ENCODE measurements at regions not wholly inside any gene's neighbourhood (a gene's known extent, or its start where the extent isn't known, plus 50 kb on each side); places are given as distances from the start of the nearest gene placed in this dataset.

- Histone ChIP-seq H3K18ac (ENCODE audit: low read length) (no peak overlapping the region), H3K9ac (ENCODE audit: low read length) (no peak overlapping the region), H3K4ac (ENCODE audit: low read depth, low read length) (no peak overlapping the region), H3K27me3 (ENCODE audit: insufficient read depth, low read length) (no peaks in the 10 kb centered on the region), H3K79me1 (ENCODE audit: low read length) (no peaks in the 10 kb centered on the region), H4K12ac (ENCODE audit: low read depth, low read length) (no peak overlapping the region), H2AFZ (ENCODE audit: insufficient read depth, low read length, poor library complexity) (no peak overlapping the region), H3K79me2 (ENCODE audit: control insufficient read depth, insufficient read depth, low read length, poor library complexity) (no peaks in the 10 kb centered on the region), H2BK120ac (ENCODE audit: insufficient read depth, low read length, poor library complexity) (no peak overlapping the region), H3K27ac (ENCODE audit: low read depth, low read length) (no peak overlapping the region), H3K14ac (ENCODE audit: low read length) (no peak overlapping the region), H3K4me2 (ENCODE audit: low read length) (no peak overlapping the region), H3K4me1 (ENCODE audit: control insufficient read depth in 1 of 2, insufficient read depth in 2 of 2, low read length in 2 of 2) (peaks cover 0 to under 1% of the 10 kb centered on the region in 2 experiments), H4K8ac (ENCODE audit: low read depth, low read length) (no peak overlapping the region), H3K9me3 (ENCODE audit: insufficient read depth, low read depth, low read length) (no peaks in the 10 kb centered on the region), H3K36me3 (ENCODE audit: control insufficient read depth in 1 of 2, insufficient read depth in 2 of 2, low read length in 2 of 2) (no peaks in the 10 kb centered on the region), H4K91ac (ENCODE audit: low read depth, low read length) (no peak overlapping the region), H2AK5ac (ENCODE audit: low read length) (no peak overlapping the region), H3K23ac (ENCODE audit: low read length) (no peak overlapping the region), H2BK12ac (ENCODE audit: low read length) (no peak overlapping the region), H2BK5ac (ENCODE audit: low read depth, low read length, poor library complexity) (no peak overlapping the region), H3K4me3 (ENCODE audit: low read depth, low read length) (no peak overlapping the region)
- DNase-seq = no peak
These were observed 278.2 kb upstream of the LRRTM4 start for GRCh38 chr2:77800410-77800809.

- no CpG with 5 or more reads among the region's 7 CpGs for WGBS (ENCODE audit: extremely low coverage, insufficient coverage, insufficient read length)
- Histone ChIP-seq H3K79me2 (ENCODE audit: control insufficient read depth, insufficient read depth, low read length, poor library complexity) (no peaks in the 10 kb centered on the region), H3K18ac (ENCODE audit: low read length) (no peak overlapping the region), H3K4me2 (ENCODE audit: low read length) (no peak overlapping the region), H3K14ac (ENCODE audit: low read length) (peak overlapping the region; percentile 64), H3K4ac (ENCODE audit: low read depth, low read length) (no peak overlapping the region), H3K36me3 (ENCODE audit: control insufficient read depth in 1 of 2, insufficient read depth in 2 of 2, low read length in 2 of 2) (no peaks in the 10 kb centered on the region), H3K4me1 (ENCODE audit: control insufficient read depth in 1 of 2, insufficient read depth in 2 of 2, low read length in 2 of 2) (peaks cover 0 to 5% of the 10 kb centered on the region in 2 experiments), H2BK12ac (ENCODE audit: low read length) (peak overlapping the region; percentile 66), H2AK5ac (ENCODE audit: low read length) (no peak overlapping the region), H4K91ac (ENCODE audit: low read depth, low read length) (peak overlapping the region; percentile 81), H3K9ac (ENCODE audit: low read length) (no peak overlapping the region), H2BK120ac (ENCODE audit: insufficient read depth, low read length, poor library complexity) (peak overlapping the region; percentile 90), H3K27me3 (ENCODE audit: insufficient read depth, low read length) (no peaks in the 10 kb centered on the region), H3K23ac (ENCODE audit: low read length) (no peak overlapping the region), H3K9me3 (ENCODE audit: insufficient read depth, low read depth, low read length) (no peaks in the 10 kb centered on the region), H2BK5ac (ENCODE audit: low read depth, low read length, poor library complexity) (peak overlapping the region; percentile 84), H4K8ac (ENCODE audit: low read depth, low read length) (peak overlapping the region; percentile 61), H2AFZ (ENCODE audit: insufficient read depth, low read length, poor library complexity) (no peak overlapping the region), H4K12ac (ENCODE audit: low read depth, low read length) (peak overlapping the region; percentile 22), H3K27ac (ENCODE audit: low read depth, low read length) (peak overlapping the region; percentile 92), H3K4me3 (ENCODE audit: low read depth, low read length) (no peak overlapping the region), H3K79me1 (ENCODE audit: low read length) (peaks cover 12% of the 10 kb centered on the region)
- DNase-seq = no peak
These were observed 285.5 kb upstream of the LRRTM4 start for GRCh38 chr2:77807531-77808215.

GRCh38 chr2:77808599-77808998 lies 286.4 kb upstream of the LRRTM4 start:
- peaks cover 12% of the 10 kb centered on the region for H3K79me1 ChIP-seq (ENCODE audit: low read length)
- no peak overlapping the region for H2BK5ac ChIP-seq (ENCODE audit: low read depth, low read length, poor library complexity)
- H3K9me3 ChIP-seq (ENCODE audit: insufficient read depth, low read depth, low read length) = no peaks in the 10 kb centered on the region
- H3K79me2 ChIP-seq (ENCODE audit: control insufficient read depth, insufficient read depth, low read length, poor library complexity) = no peaks in the 10 kb centered on the region
- no peak overlapping the region for H3K4me3 ChIP-seq (ENCODE audit: low read depth, low read length)
- WGBS (ENCODE audit: extremely low coverage, insufficient coverage, insufficient read length) = no CpG with 5 or more reads among the region's 6 CpGs
- peak overlapping the region; percentile 24 for H2BK120ac ChIP-seq (ENCODE audit: insufficient read depth, low read length, poor library complexity)
- H3K4me1 ChIP-seq (ENCODE audit: control insufficient read depth in 1 of 2, insufficient read depth in 2 of 2, low read length in 2 of 2) = peaks cover 0 to 5% of the 10 kb centered on the region in 2 experiments
- no peak overlapping the region for H4K12ac ChIP-seq (ENCODE audit: low read depth, low read length)
- H3K14ac ChIP-seq (ENCODE audit: low read length) = no peak overlapping the region
- H3K27me3 ChIP-seq (ENCODE audit: insufficient read depth, low read length) = no peaks in the 10 kb centered on the region
- H3K4ac ChIP-seq (ENCODE audit: low read depth, low read length) = no peak overlapping the region
- peak overlapping the region; percentile 13 for H4K91ac ChIP-seq (ENCODE audit: low read depth, low read length)
- H2AK5ac ChIP-seq (ENCODE audit: low read length) = no peak overlapping the region
- H3K9ac ChIP-seq (ENCODE audit: low read length) = no peak overlapping the region
- no peak overlapping the region for H3K18ac ChIP-seq (ENCODE audit: low read length)
- H2AFZ ChIP-seq (ENCODE audit: insufficient read depth, low read length, poor library complexity) = no peak overlapping the region
- no peak overlapping the region for H3K4me2 ChIP-seq (ENCODE audit: low read length)
- H3K27ac ChIP-seq (ENCODE audit: low read depth, low read length) = peak overlapping the region; percentile 16
- H4K8ac ChIP-seq (ENCODE audit: low read depth, low read length) = no peak overlapping the region
- no peaks in the 10 kb centered on the region for H3K36me3 ChIP-seq (ENCODE audit: control insufficient read depth in 1 of 2, insufficient read depth in 2 of 2, low read length in 2 of 2)
- no peak for DNase-seq
- peak overlapping the region; percentile 36 for H2BK12ac ChIP-seq (ENCODE audit: low read length)
- no peak overlapping the region for H3K23ac ChIP-seq (ENCODE audit: low read length)

- DNase-seq = peak in 1 of 2 donors; percentile 40
These were observed 291.4 kb upstream of the LRRTM4 start for GRCh38 chr2:77813599-77813998.

More at GRCh38 chr2:77813599-77813998, 291.4 kb upstream of the LRRTM4 start:
- no peak overlapping the region for H4K91ac ChIP-seq (ENCODE audit: low read depth, low read length)
- H2BK12ac ChIP-seq (ENCODE audit: low read length) = no peak overlapping the region
- H3K4ac ChIP-seq (ENCODE audit: low read depth, low read length) = no peak overlapping the region
- H3K79me1 ChIP-seq (ENCODE audit: low read length) = peaks cover under 1% of the 10 kb centered on the region
- H3K79me2 ChIP-seq (ENCODE audit: control insufficient read depth, insufficient read depth, low read length, poor library complexity) = no peaks in the 10 kb centered on the region
- H4K12ac ChIP-seq (ENCODE audit: low read depth, low read length) = no peak overlapping the region
- no peak overlapping the region for H3K18ac ChIP-seq (ENCODE audit: low read length)
- no peak overlapping the region for H2BK5ac ChIP-seq (ENCODE audit: low read depth, low read length, poor library complexity)
- no peaks in the 10 kb centered on the region for H3K9me3 ChIP-seq (ENCODE audit: insufficient read depth, low read depth, low read length)
- H2AK5ac ChIP-seq (ENCODE audit: low read length) = no peak overlapping the region
- no peak overlapping the region for H3K4me2 ChIP-seq (ENCODE audit: low read length)
- no peak overlapping the region for H3K9ac ChIP-seq (ENCODE audit: low read length)
- no peak overlapping the region for H3K23ac ChIP-seq (ENCODE audit: low read length)
- H3K14ac ChIP-seq (ENCODE audit: low read length) = no peak overlapping the region
- H2BK120ac ChIP-seq (ENCODE audit: insufficient read depth, low read length, poor library complexity) = no peak overlapping the region
- no peaks in the 10 kb centered on the region for H3K36me3 ChIP-seq (ENCODE audit: control insufficient read depth in 1 of 2, insufficient read depth in 2 of 2, low read length in 2 of 2)
- H2AFZ ChIP-seq (ENCODE audit: insufficient read depth, low read length, poor library complexity) = no peak overlapping the region
- H3K4me3 ChIP-seq (ENCODE audit: low read depth, low read length) = no peak overlapping the region
- H4K8ac ChIP-seq (ENCODE audit: low read depth, low read length) = no peak overlapping the region
- H3K4me1 ChIP-seq (ENCODE audit: control insufficient read depth in 1 of 2, insufficient read depth in 2 of 2, low read length in 2 of 2) = no peaks in the 10 kb centered on the region
- H3K27me3 ChIP-seq (ENCODE audit: insufficient read depth, low read length) = no peaks in the 10 kb centered on the region
- no peak overlapping the region for H3K27ac ChIP-seq (ENCODE audit: low read depth, low read length)

Data from trophoblast cell (in vitro differentiated cells and primary cell).